Mononuclear cell (primary cell): ENCODE measurements at regions not wholly inside any gene's neighbourhood (a gene's known extent, or its start where the extent isn't known, plus 50 kb on each side); places are given as distances from the start of the nearest gene placed in this dataset.

Experiments used
- H3K27me3 ChIP-seq: 2 replicates; pipeline ENCODE4 v1.6.0; 2011; ENCODE audit warnings: low read length, control low read depth; ENCODE audit not compliant: insufficient read depth
- H3K4me1 ChIP-seq: 2 replicates; pipeline ENCODE4 v1.5.1; 2011; ENCODE audit warnings: mild to moderate bottlenecking, low read length, control low read depth; ENCODE audit not compliant: insufficient read depth
- H3K4me3 ChIP-seq: 2 replicates; pipeline ENCODE4 v1.5.1; 2011; ENCODE audit warnings: mild to moderate bottlenecking, low read length, moderate library complexity
- H3K9me3 ChIP-seq: 2 replicates; pipeline ENCODE4 v1.5.1; 2011; ENCODE audit warnings: low read depth, mild to moderate bottlenecking, control low read depth, low read length

GRCh38 chr10:78448994-78449418 is 415.3 kb downstream of the RPS24 start:
- no peak overlapping the region for H3K4me3 ChIP-seq
- H3K4me1 ChIP-seq = no peaks in the 10 kb centered on the region
- H3K27me3 ChIP-seq = no peaks in the 10 kb centered on the region
- H3K9me3 ChIP-seq = no peaks in the 10 kb centered on the region

- Histone ChIP-seq H3K4me1 (no peaks in the 10 kb centered on the region), H3K27me3 (no peaks in the 10 kb centered on the region), H3K9me3 (no peaks in the 10 kb centered on the region), H3K4me3 (no peak overlapping the region)
These were observed 415.9 kb downstream of the RPS24 start for GRCh38 chr10:78449554-78449953.

- Histone ChIP-seq H3K9me3 (no peaks in the 10 kb centered on the region), H3K4me1 (no peaks in the 10 kb centered on the region), H3K27me3 (no peaks in the 10 kb centered on the region), H3K4me3 (no peak overlapping the region)
These were observed 416.6 kb downstream of the RPS24 start for GRCh38 chr10:78450239-78450638.

GRCh38 chr10:78450807-78451485 is 417.3 kb downstream of the RPS24 start:
- no peaks in the 10 kb centered on the region for H3K9me3 ChIP-seq
- H3K27me3 ChIP-seq = no peaks in the 10 kb centered on the region
- H3K4me1 ChIP-seq = no peaks in the 10 kb centered on the region
- H3K4me3 ChIP-seq = no peak overlapping the region

GRCh38 chr10:78451592-78451991 is 417.9 kb downstream of the RPS24 start:
- H3K4me1 ChIP-seq = no peaks in the 10 kb centered on the region
- H3K4me3 ChIP-seq = no peak overlapping the region
- no peaks in the 10 kb centered on the region for H3K9me3 ChIP-seq
- H3K27me3 ChIP-seq = no peaks in the 10 kb centered on the region

- Histone ChIP-seq H3K27me3 (no peaks in the 10 kb centered on the region), H3K4me1 (no peaks in the 10 kb centered on the region), H3K4me3 (no peak overlapping the region), H3K9me3 (no peaks in the 10 kb centered on the region)
These were observed 420.5 kb downstream of the RPS24 start for GRCh38 chr10:78454123-78454645.

- no peaks in the 10 kb centered on the region for H3K9me3 ChIP-seq
- H3K27me3 ChIP-seq = no peaks in the 10 kb centered on the region
- no peaks in the 10 kb centered on the region for H3K4me1 ChIP-seq
- H3K4me3 ChIP-seq = no peak overlapping the region
These were observed 421.6 kb downstream of the RPS24 start for GRCh38 chr10:78455236-78455635.

- Histone ChIP-seq H3K4me3 (no peak overlapping the region), H3K27me3 (no peaks in the 10 kb centered on the region), H3K4me1 (no peaks in the 10 kb centered on the region), H3K9me3 (no peaks in the 10 kb centered on the region)
These were observed 422.1 kb downstream of the RPS24 start for GRCh38 chr10:78455811-78456210.

- no peak overlapping the region for H3K4me3 ChIP-seq
- H3K4me1 ChIP-seq = no peaks in the 10 kb centered on the region
- H3K27me3 ChIP-seq = no peaks in the 10 kb centered on the region
- H3K9me3 ChIP-seq = no peaks in the 10 kb centered on the region
These were observed 423.2 kb downstream of the RPS24 start for GRCh38 chr10:78456649-78457400.

GRCh38 chr10:78457804-78458482 is 424.3 kb downstream of the RPS24 start:
- no peaks in the 10 kb centered on the region for H3K4me1 ChIP-seq
- no peak overlapping the region for H3K4me3 ChIP-seq
- H3K27me3 ChIP-seq = no peaks in the 10 kb centered on the region
- no peaks in the 10 kb centered on the region for H3K9me3 ChIP-seq

GRCh38 chr10:78458983-78459638 is 425.4 kb downstream of the RPS24 start:
- Histone ChIP-seq H3K9me3 (no peaks in the 10 kb centered on the region), H3K4me1 (no peaks in the 10 kb centered on the region), H3K27me3 (no peaks in the 10 kb centered on the region), H3K4me3 (no peak overlapping the region)

GRCh38 chr10:78459639-78460037 is 426.0 kb downstream of the RPS24 start:
- H3K9me3 ChIP-seq = no peaks in the 10 kb centered on the region
- no peak overlapping the region for H3K4me3 ChIP-seq
- H3K4me1 ChIP-seq = no peaks in the 10 kb centered on the region
- no peaks in the 10 kb centered on the region for H3K27me3 ChIP-seq

GRCh38 chr10:78460204-78460603 is 426.5 kb downstream of the RPS24 start:
- H3K27me3 ChIP-seq = no peaks in the 10 kb centered on the region
- H3K9me3 ChIP-seq = no peaks in the 10 kb centered on the region
- no peak overlapping the region for H3K4me3 ChIP-seq
- no peaks in the 10 kb centered on the region for H3K4me1 ChIP-seq

- Histone ChIP-seq H3K4me3 (no peak overlapping the region), H3K4me1 (no peaks in the 10 kb centered on the region), H3K27me3 (no peaks in the 10 kb centered on the region), H3K9me3 (no peaks in the 10 kb centered on the region)
These were observed 427.7 kb downstream of the RPS24 start for GRCh38 chr10:78461333-78461732.

GRCh38 chr10:78462176-78462575 is 428.5 kb downstream of the RPS24 start:
- H3K4me3 ChIP-seq = no peak overlapping the region
- H3K27me3 ChIP-seq = no peaks in the 10 kb centered on the region
- no peaks in the 10 kb centered on the region for H3K4me1 ChIP-seq
- H3K9me3 ChIP-seq = no peaks in the 10 kb centered on the region
